Brain microvascular endothelial cell (primary cell): ENCODE measurements at regions not wholly inside any gene's neighbourhood (a gene's known extent, or its start where the extent isn't known, plus 50 kb on each side); places are given as distances from the start of the nearest gene placed in this dataset.
"Not testable (repeated sequence)": the region's sequence is repeated elsewhere in the genome, so short reads cannot be mapped to it uniquely, and the experiment has no call there.

Source experiments
- DNase-seq: peaks from one replicate; pipeline ENCODE4 v3.0.0-alpha.2; 2020
- H3K27ac ChIP-seq: fragments of 250-450 bp; sonication (Bioruptor Pico); 2 replicates; pipeline ENCODE4 v1.5.1; 2020; ENCODE audit warnings: mild to moderate bottlenecking, moderate library complexity
- H3K27me3 ChIP-seq: fragments of 250-450 bp; sonication (Bioruptor Pico); replicated peaks from 2 replicates; pipeline ENCODE4 v1.5.1; 2020; ENCODE audit warnings: mild to moderate bottlenecking
- H3K36me3 ChIP-seq: fragments of 250-450 bp; sonication (Bioruptor Pico); replicated peaks from 2 replicates; pipeline ENCODE4 v1.5.1; 2020; ENCODE audit warnings: mild to moderate bottlenecking
- H3K4me3 ChIP-seq: 2 replicates; pipeline ENCODE4 v1.5.1; 2011; ENCODE audit warnings: low read depth, mild to moderate bottlenecking, control low read depth, low read length, moderate library complexity
- in situ Hi-C: cut with HindIII; loops from 2 replicates; pipeline ENCODE4 v1.10.0; 2017; ENCODE audit warnings: low sequenced_read_pairs, low pct_ligation_motif_present
- TF ChIP-seq, protein P1 (sequence below): IDR thresholded peaks from 2 replicates; pipeline ENCODE4 v1.5.1; 2011; ENCODE audit warnings: low read depth, mild to moderate bottlenecking, moderate library complexity, low read length, control low read depth, inconsistent platforms; ENCODE audit errors: missing control alignments

DNA sequence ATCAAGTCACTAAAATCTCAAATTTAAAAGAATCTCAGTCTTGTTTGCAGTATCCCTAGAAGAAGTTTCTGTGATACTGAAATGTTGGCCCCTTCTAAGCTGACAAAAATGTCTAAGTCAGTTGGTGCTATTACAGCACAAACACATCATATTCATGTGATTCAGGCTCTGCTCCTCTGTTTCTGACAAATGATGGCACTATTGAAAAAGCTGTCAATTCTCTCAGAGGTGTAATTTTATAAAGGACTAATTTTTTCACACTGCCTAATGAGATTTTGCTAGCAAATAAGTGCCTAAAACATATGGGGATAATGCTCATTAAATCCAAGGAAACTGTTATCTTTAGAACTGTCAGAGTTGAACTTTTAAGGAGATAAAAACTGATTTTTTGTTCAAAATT is 445.9 kb downstream of the DSC3 start:
- in situ Hi-C loops, result no loop called here
- no peak for DNase-seq
- Histone ChIP-seq H3K4me3 (no peak overlapping the region), H3K27me3 (no peaks in the 10 kb centered on the region), H3K27ac (no peak overlapping the region), H3K36me3 (no peaks in the 10 kb centered on the region)
- TF ChIP-seq, protein P1, sequence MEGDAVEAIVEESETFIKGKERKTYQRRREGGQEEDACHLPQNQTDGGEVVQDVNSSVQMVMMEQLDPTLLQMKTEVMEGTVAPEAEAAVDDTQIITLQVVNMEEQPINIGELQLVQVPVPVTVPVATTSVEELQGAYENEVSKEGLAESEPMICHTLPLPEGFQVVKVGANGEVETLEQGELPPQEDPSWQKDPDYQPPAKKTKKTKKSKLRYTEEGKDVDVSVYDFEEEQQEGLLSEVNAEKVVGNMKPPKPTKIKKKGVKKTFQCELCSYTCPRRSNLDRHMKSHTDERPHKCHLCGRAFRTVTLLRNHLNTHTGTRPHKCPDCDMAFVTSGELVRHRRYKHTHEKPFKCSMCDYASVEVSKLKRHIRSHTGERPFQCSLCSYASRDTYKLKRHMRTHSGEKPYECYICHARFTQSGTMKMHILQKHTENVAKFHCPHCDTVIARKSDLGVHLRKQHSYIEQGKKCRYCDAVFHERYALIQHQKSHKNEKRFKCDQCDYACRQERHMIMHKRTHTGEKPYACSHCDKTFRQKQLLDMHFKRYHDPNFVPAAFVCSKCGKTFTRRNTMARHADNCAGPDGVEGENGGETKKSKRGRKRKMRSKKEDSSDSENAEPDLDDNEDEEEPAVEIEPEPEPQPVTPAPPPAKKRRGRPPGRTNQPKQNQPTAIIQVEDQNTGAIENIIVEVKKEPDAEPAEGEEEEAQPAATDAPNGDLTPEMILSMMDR, result no peak

GRCh38 chr18:30595942-30596341 is 446.6 kb downstream of the DSC3 start:
- no peaks in the 10 kb centered on the region for H3K36me3 ChIP-seq
- no peak overlapping the region for H3K4me3 ChIP-seq
- TF ChIP-seq, protein P1, result no peak
- DNase-seq, result no peak
- H3K27me3 ChIP-seq, result no peaks in the 10 kb centered on the region
- in situ Hi-C loops, result no loop called here
- no peak overlapping the region for H3K27ac ChIP-seq

DNA sequence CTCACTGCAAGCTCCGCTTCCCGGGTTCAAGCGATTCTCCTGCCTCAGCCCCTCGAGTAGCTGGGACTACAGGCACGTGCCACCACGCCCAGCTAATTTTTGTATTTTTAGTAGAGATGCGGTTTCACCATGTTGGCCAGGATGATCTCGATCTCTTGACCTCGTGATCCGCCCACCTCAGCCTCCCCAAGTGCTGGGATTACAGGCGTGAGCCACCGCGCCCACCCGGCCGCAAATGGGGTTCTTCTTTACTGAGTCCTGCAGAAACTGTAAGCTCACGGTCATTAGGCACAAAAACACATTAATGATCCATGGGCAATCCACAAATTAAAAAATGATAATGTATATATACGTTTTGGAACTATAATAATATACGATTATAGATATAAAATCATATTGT is 447.6 kb downstream of the DSC3 start:
- DNase-seq, H3K36me3 ChIP-seq, H3K4me3 ChIP-seq, H3K27me3 ChIP-seq, in situ Hi-C loops, H3K27ac ChIP-seq: not testable (repeated sequence)

DNA sequence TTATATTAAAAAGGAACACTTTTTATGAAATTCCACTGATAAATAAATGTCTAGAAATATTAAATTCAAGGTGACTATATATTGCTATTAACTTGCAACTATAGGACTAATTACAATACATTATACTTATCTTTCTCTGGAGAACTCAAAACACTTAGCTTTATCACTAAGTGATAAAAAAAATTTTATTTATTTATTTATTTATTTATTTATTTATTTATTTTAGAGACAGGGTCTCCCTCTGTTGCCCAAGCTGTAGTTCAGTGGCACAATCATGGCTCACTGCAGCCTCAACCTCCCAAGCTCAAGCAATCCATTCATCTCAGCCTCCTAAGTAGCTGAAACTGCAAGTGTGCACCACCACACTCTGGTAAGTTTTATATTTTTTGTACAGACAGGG is 451.1 kb downstream of the DSC3 start:
- no peaks in the 10 kb centered on the region for H3K36me3 ChIP-seq
- H3K27ac ChIP-seq, result no peak overlapping the region
- DNase-seq, result no peak
- no peak overlapping the region for H3K4me3 ChIP-seq
- H3K27me3 ChIP-seq, result no peaks in the 10 kb centered on the region
- TF ChIP-seq, protein P1, result no peak
- in situ Hi-C loops, result no loop called here

- TF ChIP-seq, protein P1, result no peak
- in situ Hi-C loops, result no loop called here
Observed at GRCh38 chr18:30588673-30589164, 453.8 kb downstream of the DSC3 start.

GRCh38 chr18:30583768-30584167 is 458.8 kb downstream of the DSC3 start:
- H3K4me3 ChIP-seq, result no peak overlapping the region
- in situ Hi-C loops, result no loop called here
- H3K36me3 ChIP-seq, result no peaks in the 10 kb centered on the region
- H3K27ac ChIP-seq, result no peak overlapping the region
- TF ChIP-seq, protein P1, result no peak
- no peaks in the 10 kb centered on the region for H3K27me3 ChIP-seq
- DNase-seq, result no peak

More at GRCh38 chr18:30588673-30589164, 453.8 kb downstream of the DSC3 start:
- Histone ChIP-seq H3K27me3 (no peaks in the 10 kb centered on the region), H3K27ac (no peak overlapping the region), H3K36me3 (no peaks in the 10 kb centered on the region), H3K4me3 (no peak overlapping the region)
- no peak for DNase-seq
